GM13977 (cell line): ENCODE measurements at regions not wholly inside any gene's neighbourhood (a gene's known extent, or its start where the extent isn't known, plus 50 kb on each side); places are given as distances from the start of the nearest gene placed in this dataset.

Experiments
- DNase-seq: peaks from one replicate; pipeline ENCODE4 v3.0.0; 2012; ENCODE audit warnings: low spot score
- CTCF ChIP-seq: IDR thresholded peaks from 2 replicates; pipeline ENCODE4 v1.5.1; 2012; ENCODE audit warnings: mild to moderate bottlenecking, control low read depth; ENCODE audit not compliant: insufficient read depth; ENCODE audit errors: extremely low read depth, missing control alignments
- in situ Hi-C: fragments of 300-500 bp; cut with MboI; formaldehyde crosslinking; loops from one replicate; pipeline ENCODE4 v1.12.0; 2022; ENCODE audit warnings: low sequenced_read_pairs, low pct_unique_long_range_greater_than_20kb, mixed read lengths, inconsistent platforms; ENCODE audit not compliant: unreplicated experiment

GRCh38 chr10:78868861-78869260, 199.9 kb upstream of the ZMIZ1 start:
- no peak for DNase-seq
- no peak for TF ChIP-seq CTCF
- in situ Hi-C loops, result no loop called here

DNA sequence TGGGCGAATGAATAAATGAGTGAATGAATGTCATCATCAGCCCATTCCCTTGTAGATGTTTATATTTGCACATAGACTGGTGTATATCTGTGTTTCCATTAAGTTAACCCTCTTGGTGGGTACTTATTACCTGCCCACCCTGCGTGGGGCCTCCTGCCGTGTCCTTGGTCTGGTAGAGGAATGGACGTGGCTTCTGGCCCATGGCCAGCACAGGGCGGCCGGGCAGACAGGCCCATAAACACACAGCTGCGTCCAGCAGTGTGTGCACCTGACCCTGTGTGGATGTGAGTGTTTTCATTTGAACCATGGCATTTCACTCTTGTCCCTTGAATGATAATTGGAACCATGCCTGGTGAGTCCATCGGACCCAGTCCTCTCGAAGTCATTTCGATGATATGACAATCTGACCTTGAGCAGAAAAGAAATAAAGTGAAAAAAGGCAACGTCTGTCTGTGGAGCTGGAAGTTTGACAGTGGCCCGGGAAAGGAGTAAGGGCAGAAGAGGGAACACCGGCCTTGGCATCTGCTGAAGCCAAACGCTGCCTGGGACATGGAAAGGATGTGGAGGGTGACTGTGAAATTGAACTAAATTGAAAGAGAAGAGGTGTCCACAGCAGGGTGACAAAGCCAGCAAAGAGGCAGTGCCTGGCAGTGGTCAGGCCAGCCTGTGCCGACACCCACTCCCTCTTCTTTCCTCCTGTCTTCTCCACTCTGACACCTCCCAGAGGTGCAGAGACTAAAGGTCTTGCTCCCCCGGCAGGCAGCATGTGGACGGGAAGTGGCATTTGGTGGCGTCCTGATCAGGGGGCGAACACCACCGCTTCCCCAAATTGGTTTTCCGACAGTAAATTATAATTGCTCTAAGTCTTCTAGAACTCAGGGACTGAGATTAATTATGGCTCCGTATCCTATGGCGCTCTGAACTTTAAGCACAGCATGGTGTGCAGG, 199.0 kb upstream of the ZMIZ1 start:
- in situ Hi-C loops, result no loop called here
- no peak for TF ChIP-seq CTCF
- DNase-seq, result no peak

- TF ChIP-seq CTCF, result no peak
- in situ Hi-C loops, result no loop called here
These were observed 198.3 kb upstream of the ZMIZ1 start for GRCh38 chr10:78870458-78870857.

DNA sequence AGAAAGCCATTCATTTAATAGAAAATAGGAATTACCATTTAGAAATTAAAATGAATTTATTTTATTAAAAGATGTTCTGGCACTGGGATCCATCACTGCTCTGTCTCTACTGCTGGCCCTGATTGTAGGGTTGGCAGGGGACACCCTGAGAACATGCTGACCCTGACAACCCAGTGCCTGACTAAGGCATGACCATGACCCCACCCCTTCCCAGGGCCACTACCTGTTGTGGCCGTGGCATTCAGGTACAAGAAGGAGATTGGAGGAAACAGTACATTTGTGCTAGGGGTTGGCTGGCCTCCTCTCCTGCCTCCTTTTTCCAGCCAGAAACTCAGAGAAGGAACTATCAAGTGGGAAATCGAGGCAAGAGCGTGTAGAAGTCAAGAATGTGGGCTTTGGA, 197.0 kb upstream of the ZMIZ1 start:
- in situ Hi-C loops, result no loop called here
- no peak for DNase-seq
- TF ChIP-seq CTCF, result no peak

More at GRCh38 chr10:78870458-78870857, 198.3 kb upstream of the ZMIZ1 start:
- DNase-seq, result no peak

DNA sequence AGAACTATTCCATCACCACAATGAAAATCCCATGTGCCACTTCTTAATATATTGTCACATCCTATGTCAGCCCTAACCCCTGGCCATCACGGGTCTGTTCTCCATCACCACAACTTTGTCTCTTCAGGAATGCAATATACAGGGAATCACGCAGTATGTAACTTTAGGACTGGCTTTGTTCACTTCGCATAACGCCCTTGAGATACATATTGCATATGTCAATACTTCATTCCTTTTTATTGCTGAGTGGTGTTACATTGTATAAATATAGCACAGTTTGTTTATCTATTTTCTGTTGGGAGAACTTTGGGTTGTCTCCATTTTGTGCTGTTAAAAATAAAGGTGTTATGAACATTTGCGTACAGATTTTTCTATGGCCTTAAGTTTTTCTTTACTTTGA, 195.4 kb upstream of the ZMIZ1 start:
- in situ Hi-C loops, result no loop called here
- no peak for TF ChIP-seq CTCF
- no peak for DNase-seq

DNA sequence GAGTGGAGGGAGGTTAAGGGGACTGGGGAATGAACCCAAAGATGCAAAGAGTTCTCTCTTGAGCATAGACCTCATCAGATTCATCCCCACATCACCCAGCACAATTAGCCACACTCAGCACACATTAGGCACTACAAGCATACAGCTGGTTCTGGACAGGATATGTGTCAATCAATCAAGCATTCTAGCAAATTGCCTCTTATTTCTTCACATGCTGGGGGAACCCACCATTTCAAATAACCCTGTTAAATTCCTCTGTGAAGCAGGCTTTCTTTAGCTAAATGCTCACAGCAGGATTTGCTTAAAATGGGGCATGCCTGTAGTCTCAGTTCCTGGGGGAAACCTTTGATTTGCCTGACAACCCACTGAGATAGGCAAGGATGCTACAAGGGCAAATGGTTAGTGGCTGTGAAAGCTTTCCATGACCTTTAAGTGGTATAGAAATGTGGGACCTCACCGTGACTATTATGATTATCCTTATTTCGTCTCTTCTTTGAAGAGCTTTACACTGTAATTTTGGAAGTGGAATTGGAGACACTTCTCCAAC, 193.4 kb upstream of the ZMIZ1 start:
- in situ Hi-C loops, result no loop called here
- no peak for DNase-seq
- TF ChIP-seq CTCF, result no peak
